ENCODE measurements at regions not wholly inside any gene's neighbourhood (a gene's known extent, or its start where the extent isn't known, plus 50 kb on each side); places are given as distances from the start of the nearest gene placed in this dataset.

- TF ChIP-seq CTCF (IDR thresholded peaks at IDR 0.05; ENCODE audit: insufficient read depth, low read length): no peak
- no peak overlapping the region for H3K4me3 ChIP-seq (ENCODE audit: low read depth, low read length)
- DNase-seq (ENCODE audit: low read depth): no peak
Observed at GRCh38 chr14:62592877-62593276, 452.4 kb downstream of the KCNH5 start.

GRCh38 chr14:62597143-62597542 lies 448.1 kb downstream of the KCNH5 start:
- TF ChIP-seq CTCF (IDR thresholded peaks at IDR 0.05; ENCODE audit: insufficient read depth, low read length): no peak
- no peak for DNase-seq (ENCODE audit: low read depth)
- H3K4me3 ChIP-seq (ENCODE audit: low read depth, low read length): no peak overlapping the region

- TF ChIP-seq CTCF (IDR thresholded peaks at IDR 0.05; ENCODE audit: insufficient read depth, low read length): no peak
Observed at GRCh38 chr14:62599616-62600385, 445.5 kb downstream of the KCNH5 start.

GRCh38 chr14:62602712-62603111 lies 442.5 kb downstream of the KCNH5 start:
- H3K4me3 ChIP-seq (ENCODE audit: low read depth, low read length): no peak overlapping the region
- DNase-seq (ENCODE audit: low read depth): no peak
- no peak for TF ChIP-seq CTCF (IDR thresholded peaks at IDR 0.05; ENCODE audit: insufficient read depth, low read length)

More at GRCh38 chr14:62599616-62600385, 445.5 kb downstream of the KCNH5 start:
- H3K4me3 ChIP-seq (ENCODE audit: low read depth, low read length): no peak overlapping the region
- no peak for DNase-seq (ENCODE audit: low read depth)

GRCh38 chr14:62604524-62604923 lies 440.7 kb downstream of the KCNH5 start:
- no peak for DNase-seq (ENCODE audit: low read depth)
- H3K4me3 ChIP-seq (ENCODE audit: low read depth, low read length): no peak overlapping the region
- no peak for TF ChIP-seq CTCF (IDR thresholded peaks at IDR 0.05; ENCODE audit: insufficient read depth, low read length)

GRCh38 chr14:62614122-62614521 lies 431.1 kb downstream of the KCNH5 start:
- no peak for TF ChIP-seq CTCF (IDR thresholded peaks at IDR 0.05; ENCODE audit: insufficient read depth, low read length)
- no peak for DNase-seq (ENCODE audit: low read depth)

GRCh38 chr14:62616668-62617067 lies 428.6 kb downstream of the KCNH5 start:
- TF ChIP-seq CTCF (IDR thresholded peaks at IDR 0.05; ENCODE audit: insufficient read depth, low read length): no peak

More at GRCh38 chr14:62614122-62614521, 431.1 kb downstream of the KCNH5 start:
- no peak overlapping the region for H3K4me3 ChIP-seq (ENCODE audit: low read depth, low read length)

More at GRCh38 chr14:62616668-62617067, 428.6 kb downstream of the KCNH5 start:
- H3K4me3 ChIP-seq (ENCODE audit: low read depth, low read length): no peak overlapping the region
- DNase-seq (ENCODE audit: low read depth): no peak

Data from fibroblast of the aortic adventitia (primary cell).